KMS-11 (cell line): ENCODE measurements at regions not wholly inside any gene's neighbourhood (a gene's known extent, or its start where the extent isn't known, plus 50 kb on each side); places are given as distances from the start of the nearest gene placed in this dataset.
"Not testable (repeated sequence)": the region's sequence is repeated elsewhere in the genome, so short reads cannot be mapped to it uniquely, and the experiment has no call there.

ENCODE experiments used
- H2AFZ ChIP-seq: fragments of 200-600 bp; sonication (generic); 2 replicates; pipeline ENCODE4 v1.6.1; 2016; ENCODE audit warnings: antibody characterized with exemption, mixed run types, low read depth
- H3K27ac ChIP-seq: fragments of 200-600 bp; sonication (generic); 2 replicates; pipeline ENCODE4 v1.6.1; 2016; ENCODE audit warnings: mild to moderate bottlenecking, mixed run types
- H3K27me3 ChIP-seq: fragments of 200-600 bp; sonication (generic); 2 replicates; pipeline ENCODE4 v1.6.1; 2017; ENCODE audit warnings: mild to moderate bottlenecking, low read depth, mixed run types, moderate library complexity; ENCODE audit not compliant: insufficient read depth
- H3K36me3 ChIP-seq: fragments of 200-600 bp; sonication (generic); 2 replicates; pipeline ENCODE4 v1.6.1; 2017; ENCODE audit warnings: mild to moderate bottlenecking, mixed run types; ENCODE audit not compliant: insufficient read depth
- H3K4me1 ChIP-seq: fragments of 200-600 bp; sonication (generic); 2 replicates; pipeline ENCODE4 v1.6.1; 2016; ENCODE audit warnings: mild to moderate bottlenecking, low read depth, mixed run types; ENCODE audit not compliant: poor library complexity, severe bottlenecking
- H3K4me2 ChIP-seq: fragments of 200-600 bp; sonication (generic); 2 replicates; pipeline ENCODE4 v1.7.0; 2016; ENCODE audit warnings: mild to moderate bottlenecking, mixed run types
- H3K4me3 ChIP-seq: fragments of 200-600 bp; sonication (generic); IDR thresholded peaks from 2 replicates; pipeline ENCODE4 v1.6.1; 2017; ENCODE audit warnings: low read depth, low read length, mixed read lengths; ENCODE audit not compliant: insufficient read depth
- H3K79me2 ChIP-seq: fragments of 200-600 bp; sonication (generic); 2 replicates; pipeline ENCODE4 v1.6.1; 2016; ENCODE audit warnings: low read depth, mixed run types; ENCODE audit not compliant: insufficient read depth
- H3K9ac ChIP-seq: fragments of 200-600 bp; sonication (generic); 2 replicates; pipeline ENCODE4 v1.6.1; 2016; ENCODE audit warnings: mild to moderate bottlenecking, mixed run types
- H4K20me1 ChIP-seq: fragments of 200-600 bp; sonication (generic); 2 replicates; pipeline ENCODE4 v1.6.1; 2016; ENCODE audit warnings: mild to moderate bottlenecking, mixed run types; ENCODE audit not compliant: insufficient read depth
- TF ChIP-seq, protein P1 (sequence below): fragments of 200-600 bp; sonication (generic); conservative IDR thresholded peaks from 2 replicates; pipeline ENCODE4 v1.6.1; 2017; ENCODE audit warnings: low read depth, mild to moderate bottlenecking, antibody characterized with exemption, low read length, moderate library complexity, mixed read lengths

GRCh38 chr20:53646550-53646949 is 52.9 kb upstream of the ZNF217 start:
- no peak overlapping the region for H3K4me3 ChIP-seq
- no peaks in the 10 kb centered on the region for H3K27me3 ChIP-seq
- H3K4me2 ChIP-seq, result no peak overlapping the region
- H2AFZ ChIP-seq, result no peak overlapping the region
- no peaks in the 10 kb centered on the region for H4K20me1 ChIP-seq
- no peak overlapping the region for H3K9ac ChIP-seq
- no peaks in the 10 kb centered on the region for H3K79me2 ChIP-seq
- TF ChIP-seq, protein P1, sequence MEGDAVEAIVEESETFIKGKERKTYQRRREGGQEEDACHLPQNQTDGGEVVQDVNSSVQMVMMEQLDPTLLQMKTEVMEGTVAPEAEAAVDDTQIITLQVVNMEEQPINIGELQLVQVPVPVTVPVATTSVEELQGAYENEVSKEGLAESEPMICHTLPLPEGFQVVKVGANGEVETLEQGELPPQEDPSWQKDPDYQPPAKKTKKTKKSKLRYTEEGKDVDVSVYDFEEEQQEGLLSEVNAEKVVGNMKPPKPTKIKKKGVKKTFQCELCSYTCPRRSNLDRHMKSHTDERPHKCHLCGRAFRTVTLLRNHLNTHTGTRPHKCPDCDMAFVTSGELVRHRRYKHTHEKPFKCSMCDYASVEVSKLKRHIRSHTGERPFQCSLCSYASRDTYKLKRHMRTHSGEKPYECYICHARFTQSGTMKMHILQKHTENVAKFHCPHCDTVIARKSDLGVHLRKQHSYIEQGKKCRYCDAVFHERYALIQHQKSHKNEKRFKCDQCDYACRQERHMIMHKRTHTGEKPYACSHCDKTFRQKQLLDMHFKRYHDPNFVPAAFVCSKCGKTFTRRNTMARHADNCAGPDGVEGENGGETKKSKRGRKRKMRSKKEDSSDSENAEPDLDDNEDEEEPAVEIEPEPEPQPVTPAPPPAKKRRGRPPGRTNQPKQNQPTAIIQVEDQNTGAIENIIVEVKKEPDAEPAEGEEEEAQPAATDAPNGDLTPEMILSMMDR, result no peak
- peaks cover 59% of the 10 kb centered on the region for H3K4me1 ChIP-seq
- no peaks in the 10 kb centered on the region for H3K36me3 ChIP-seq
- H3K27ac ChIP-seq, result no peak overlapping the region

DNA sequence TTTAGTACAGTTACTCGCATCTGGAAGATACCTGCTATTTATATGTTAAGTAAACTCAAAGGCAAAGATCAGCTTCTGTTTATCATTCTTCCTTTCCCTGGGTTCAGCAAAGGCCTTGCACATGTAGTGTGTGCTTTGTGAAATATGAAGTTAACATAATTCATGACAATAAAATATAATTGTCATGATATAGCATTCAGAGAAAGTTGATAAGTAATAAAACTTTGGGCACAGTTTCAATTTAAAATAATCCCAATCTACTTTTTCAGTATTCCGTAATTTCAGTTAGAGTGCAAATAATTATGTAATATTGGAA is 51.9 kb upstream of the ZNF217 start:
- Histone ChIP-seq H3K4me3 (no peak overlapping the region), H3K9ac (no peak overlapping the region), H3K4me2 (no peak overlapping the region), H3K27me3 (no peaks in the 10 kb centered on the region), H3K27ac (no peak overlapping the region), H2AFZ (no peak overlapping the region), H3K79me2 (no peaks in the 10 kb centered on the region), H3K36me3 (no peaks in the 10 kb centered on the region), H4K20me1 (no peaks in the 10 kb centered on the region), H3K4me1 (peaks cover 53% of the 10 kb centered on the region)
- TF ChIP-seq, protein P1, result no peak

- not testable (repeated sequence) for H3K27me3 ChIP-seq, H3K36me3 ChIP-seq, H3K9ac ChIP-seq, H4K20me1 ChIP-seq, H3K79me2 ChIP-seq, H3K4me3 ChIP-seq, H2AFZ ChIP-seq
- H3K4me1 ChIP-seq, result peaks cover 44% of the 10 kb centered on the region
- peak overlapping the region; percentile 83 for H3K4me2 ChIP-seq
- H3K27ac ChIP-seq, result peak overlapping the region; percentile 84; the same call in 1 of the 2 replicates
These were observed 50.5 kb upstream of the ZNF217 start for GRCh38 chr20:53644108-53644507.
